ENCODE measurements at regions not wholly inside any gene's neighbourhood (a gene's known extent, or its start where the extent isn't known, plus 50 kb on each side); places are given as distances from the start of the nearest gene placed in this dataset.

- TF ChIP-seq, protein P1, sequence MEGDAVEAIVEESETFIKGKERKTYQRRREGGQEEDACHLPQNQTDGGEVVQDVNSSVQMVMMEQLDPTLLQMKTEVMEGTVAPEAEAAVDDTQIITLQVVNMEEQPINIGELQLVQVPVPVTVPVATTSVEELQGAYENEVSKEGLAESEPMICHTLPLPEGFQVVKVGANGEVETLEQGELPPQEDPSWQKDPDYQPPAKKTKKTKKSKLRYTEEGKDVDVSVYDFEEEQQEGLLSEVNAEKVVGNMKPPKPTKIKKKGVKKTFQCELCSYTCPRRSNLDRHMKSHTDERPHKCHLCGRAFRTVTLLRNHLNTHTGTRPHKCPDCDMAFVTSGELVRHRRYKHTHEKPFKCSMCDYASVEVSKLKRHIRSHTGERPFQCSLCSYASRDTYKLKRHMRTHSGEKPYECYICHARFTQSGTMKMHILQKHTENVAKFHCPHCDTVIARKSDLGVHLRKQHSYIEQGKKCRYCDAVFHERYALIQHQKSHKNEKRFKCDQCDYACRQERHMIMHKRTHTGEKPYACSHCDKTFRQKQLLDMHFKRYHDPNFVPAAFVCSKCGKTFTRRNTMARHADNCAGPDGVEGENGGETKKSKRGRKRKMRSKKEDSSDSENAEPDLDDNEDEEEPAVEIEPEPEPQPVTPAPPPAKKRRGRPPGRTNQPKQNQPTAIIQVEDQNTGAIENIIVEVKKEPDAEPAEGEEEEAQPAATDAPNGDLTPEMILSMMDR (IDR thresholded peaks at IDR 0.05), result no peak
- TF ChIP-seq POLR2A (IDR thresholded peaks at IDR 0.05), result no peak
Observed at GRCh38 chr11:119497717-119498116, 74.7 kb upstream of the THY1 start.

All from lower leg skin (tissue), 3 donors.